CD14-positive monocyte (primary cell): ENCODE measurements at regions not wholly inside any gene's neighbourhood (a gene's known extent, or its start where the extent isn't known, plus 50 kb on each side); places are given as distances from the start of the nearest gene placed in this dataset.

Experiments
- DNase-seq, 3 donors: peaks; one replicate each; pipeline ENCODE4 v3.0.0-alpha.2; 2011 to 2022
- H2AFZ ChIP-seq: 2 replicates; pipeline ENCODE4 v1.6.0; 2012; ENCODE audit warnings: mild to moderate bottlenecking, low read depth, low read length, inconsistent platforms; ENCODE audit not compliant: insufficient read depth, poor library complexity, severe bottlenecking
- H3K27ac ChIP-seq, 2 donors: 1 replicate in 1 of 2; 2 replicates in 1 of 2; pipeline ENCODE4 v1.5.1; 2012 to 2013; ENCODE audit warnings: low read length in 2 of 2, control low read depth in 1 of 2, inconsistent platforms in 1 of 2, low read depth in 1 of 2, mild to moderate bottlenecking in 1 of 2
- H3K27me3 ChIP-seq, 2 donors: one replicate each; pipeline versions ENCODE4 v1.6.0 to v1.6.1; 2011 to 2013; ENCODE audit warnings: low read length in 2 of 2; ENCODE audit not compliant: control insufficient read depth in 2 of 2, insufficient read depth in 2 of 2
- H3K36me3 ChIP-seq, 2 donors: replicated peaks in 1 of 2; 1 replicate in 1 of 2; 2 replicates in 1 of 2; pipeline versions ENCODE4 v1.5.1 to v1.6.1; 2012 to 2013; ENCODE audit warnings: low read length in 2 of 2, control low read depth in 1 of 2, inconsistent platforms in 1 of 2, mild to moderate bottlenecking in 1 of 2; ENCODE audit not compliant: insufficient read depth in 2 of 2, control insufficient read depth in 1 of 2
- H3K4me1 ChIP-seq, 2 donors: 1 replicate in 1 of 2; 2 replicates in 1 of 2; pipeline versions ENCODE4 v1.5.1 to v1.6.1; 2012 to 2013; ENCODE audit warnings: low read length in 2 of 2, control low read depth in 1 of 2, inconsistent platforms in 1 of 2, mild to moderate bottlenecking in 1 of 2, moderate library complexity in 1 of 2; ENCODE audit not compliant: insufficient read depth in 2 of 2, control insufficient read depth in 1 of 2
- H3K4me2 ChIP-seq: replicated peaks from 2 replicates; pipeline ENCODE3; 2012; ENCODE audit warnings: low read length, moderate library complexity, mild to moderate bottlenecking; ENCODE audit not compliant: poor library complexity, severe bottlenecking; ENCODE audit errors: extremely low read depth
- H3K4me3 ChIP-seq, 3 experiments: fragments of 200-600 bp in 1 of 3; sonication (generic) in 1 of 3; replicated peaks in 1 of 3; 1 replicate in 2 of 3; 2 replicates in 1 of 3; pipeline ENCODE4 v1.5.1; 2011 to 2013; ENCODE audit warnings: low read length in 3 of 3, mild to moderate bottlenecking in 3 of 3, control low read depth in 2 of 3, low read depth in 2 of 3, inconsistent platforms in 1 of 3, moderate library complexity in 1 of 3
- H3K79me2 ChIP-seq: 2 replicates; pipeline ENCODE4 v1.6.0; 2012; ENCODE audit warnings: mild to moderate bottlenecking, control low read depth, inconsistent platforms, low read length, moderate library complexity; ENCODE audit not compliant: insufficient read depth
- H3K9ac ChIP-seq: 2 replicates; pipeline ENCODE4 v1.6.0; 2017; ENCODE audit warnings: low read length, mild to moderate bottlenecking; ENCODE audit not compliant: insufficient read depth, poor library complexity, severe bottlenecking
- H3K9me3 ChIP-seq, 2 donors: replicated peaks in 1 of 2; 1 replicate in 1 of 2; 2 replicates in 1 of 2; pipeline versions ENCODE4 v1.5.1 to v1.6.1; 2012 to 2013; ENCODE audit warnings: low read length in 2 of 2, control low read depth in 1 of 2; ENCODE audit not compliant: control insufficient read depth in 1 of 2, insufficient read depth in 1 of 2
- H4K20me1 ChIP-seq: 2 replicates; pipeline ENCODE4 v1.6.0; 2012; ENCODE audit warnings: mild to moderate bottlenecking, low read length, control low read depth, moderate library complexity; ENCODE audit not compliant: insufficient read depth
- H3K27ac Mint-ChIP-seq, 7 donors: one replicate each; pipeline ENCODE4 v1.8.0; 2020; ENCODE audit warnings: mild to moderate bottlenecking in 7 of 7, mixed read lengths in 7 of 7, moderate library complexity in 6 of 7, inconsistent platforms in 2 of 7
- H3K27me3 Mint-ChIP-seq, 3 donors: one replicate each; pipeline ENCODE4 v1.8.0; 2021 to 2022; ENCODE audit warnings: low read depth in 3 of 3, mild to moderate bottlenecking in 3 of 3, mixed read lengths in 3 of 3, moderate library complexity in 3 of 3, inconsistent platforms in 1 of 3
- H3K36me3 Mint-ChIP-seq, 2 donors: one replicate each; pipeline ENCODE4 v1.8.0; 2020; ENCODE audit warnings: mixed read lengths in 2 of 2, inconsistent platforms in 1 of 2, mild to moderate bottlenecking in 1 of 2
- H3K4me1 Mint-ChIP-seq: one replicate; pipeline ENCODE4 v1.8.0; 2020; ENCODE audit warnings: mild to moderate bottlenecking, mixed read lengths
- H3K4me3 Mint-ChIP-seq, 2 donors: one replicate each; pipeline ENCODE4 v1.8.0; 2020; ENCODE audit warnings: mild to moderate bottlenecking in 2 of 2, mixed read lengths in 2 of 2, moderate library complexity in 1 of 2
- H3K9me3 Mint-ChIP-seq, 7 donors: one replicate each; pipeline ENCODE4 v1.8.0; 2020 to 2022; ENCODE audit warnings: mixed read lengths in 7 of 7, mild to moderate bottlenecking in 6 of 7, moderate library complexity in 6 of 7, inconsistent platforms in 2 of 7
- WGBS: methylation state at CpG from one replicate; pipeline ENCODE4 v1.1.5; 2013; ENCODE audit warnings: missing lambda C conversion rate; ENCODE audit not compliant: insufficient coverage; 5-methylcytosine and 5-hydroxymethylcytosine counted together
- intact Hi-C, 2 donors: fragments of 100-400 bp; cut with micrococcal nuclease; formaldehyde crosslinking; loops; one replicate each; pipeline versions ENCODE4 v1.15.0 to v1.15.1; 2023
- TF ChIP-seq, protein P1 (sequence below): fragments of 200-600 bp; IDR thresholded peaks from one replicate; pipeline ENCODE4 v1.8.0; 2022; ENCODE audit warnings: antibody characterized with exemption, mild to moderate bottlenecking

DNA sequence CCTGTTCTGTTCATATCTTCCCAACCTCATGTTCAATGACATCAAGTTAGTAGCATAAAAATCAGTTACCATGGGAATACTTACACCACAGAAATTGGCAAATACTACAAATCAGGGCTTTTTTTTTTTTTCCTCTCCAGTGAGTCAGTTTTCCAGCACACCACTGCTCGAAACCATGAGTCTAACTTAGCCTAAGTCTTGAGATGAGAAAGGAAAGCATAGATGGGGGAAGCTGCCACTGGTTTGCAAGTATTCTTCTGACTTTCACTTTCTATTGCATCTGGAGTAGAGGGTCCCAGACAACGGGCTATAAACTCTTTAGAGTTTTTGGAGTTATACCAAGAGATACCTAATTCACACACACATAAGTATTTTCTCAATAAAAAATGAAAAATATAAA is 416.1 kb upstream of the LMCD1 start:
- Histone ChIP-seq H3K27me3 (no peaks in the 10 kb centered on the region), H3K27ac (no peak overlapping the region), H3K4me3 (no peak overlapping the region), H3K4me1 (no peaks in the 10 kb centered on the region), H4K20me1 (no peaks in the 10 kb centered on the region), H3K9me3 (no peaks in the 10 kb centered on the region), H3K36me3 (no peaks in the 10 kb centered on the region), H2AFZ (no peak overlapping the region), H3K79me2 (no peaks in the 10 kb centered on the region), H3K4me2 (no peak overlapping the region), H3K9ac (no peak overlapping the region)
- intact Hi-C loops, result no loop called here
- WGBS, result no CpG with 5 or more reads among the region's 2 CpGs
- no peak for DNase-seq
- Mint-ChIP-seq H3K4me3 (no peak overlapping the region), H3K9me3 (peaks cover 0 to 9% (median 2%) of the 10 kb centered on the region in 7 donors), H3K4me1 (no peaks in the 10 kb centered on the region), H3K27ac (no peak overlapping the region), H3K36me3 (no peaks in the 10 kb centered on the region), H3K27me3 (peaks cover 0 to 1% (median 0%) of the 10 kb centered on the region in 3 donors)
- TF ChIP-seq, protein P1, sequence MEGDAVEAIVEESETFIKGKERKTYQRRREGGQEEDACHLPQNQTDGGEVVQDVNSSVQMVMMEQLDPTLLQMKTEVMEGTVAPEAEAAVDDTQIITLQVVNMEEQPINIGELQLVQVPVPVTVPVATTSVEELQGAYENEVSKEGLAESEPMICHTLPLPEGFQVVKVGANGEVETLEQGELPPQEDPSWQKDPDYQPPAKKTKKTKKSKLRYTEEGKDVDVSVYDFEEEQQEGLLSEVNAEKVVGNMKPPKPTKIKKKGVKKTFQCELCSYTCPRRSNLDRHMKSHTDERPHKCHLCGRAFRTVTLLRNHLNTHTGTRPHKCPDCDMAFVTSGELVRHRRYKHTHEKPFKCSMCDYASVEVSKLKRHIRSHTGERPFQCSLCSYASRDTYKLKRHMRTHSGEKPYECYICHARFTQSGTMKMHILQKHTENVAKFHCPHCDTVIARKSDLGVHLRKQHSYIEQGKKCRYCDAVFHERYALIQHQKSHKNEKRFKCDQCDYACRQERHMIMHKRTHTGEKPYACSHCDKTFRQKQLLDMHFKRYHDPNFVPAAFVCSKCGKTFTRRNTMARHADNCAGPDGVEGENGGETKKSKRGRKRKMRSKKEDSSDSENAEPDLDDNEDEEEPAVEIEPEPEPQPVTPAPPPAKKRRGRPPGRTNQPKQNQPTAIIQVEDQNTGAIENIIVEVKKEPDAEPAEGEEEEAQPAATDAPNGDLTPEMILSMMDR, result no peak

DNA sequence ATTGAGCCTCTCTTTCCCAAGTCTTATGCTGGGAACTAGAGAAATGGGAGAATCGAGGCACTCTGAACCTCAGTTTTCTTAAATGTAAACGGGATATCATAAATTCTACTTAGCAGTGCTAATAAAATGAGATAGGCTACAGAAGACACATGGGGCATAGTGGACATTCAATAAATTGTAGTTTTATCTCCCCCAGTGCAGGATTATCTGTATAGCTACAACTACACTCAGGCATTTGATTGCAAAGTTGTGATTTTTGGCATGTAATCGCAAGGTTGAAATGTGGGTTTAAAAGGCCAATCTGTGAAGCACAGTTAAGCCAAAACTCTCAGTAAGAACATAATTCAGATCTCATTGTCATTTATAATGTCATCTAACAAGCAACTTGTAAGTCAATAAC is 413.7 kb upstream of the LMCD1 start:
- H3K4me3 ChIP-seq, result no peak overlapping the region
- no peak overlapping the region for H3K4me3 Mint-ChIP-seq
- H2AFZ ChIP-seq, result no peak overlapping the region
- H3K27ac Mint-ChIP-seq, result no peak overlapping the region
- no peaks in the 10 kb centered on the region for H3K27me3 ChIP-seq
- no peaks in the 10 kb centered on the region for H3K9me3 ChIP-seq
- H3K27me3 Mint-ChIP-seq, result peaks cover 0 to 1% (median 0%) of the 10 kb centered on the region in 3 donors
- no peak for DNase-seq
- H3K9me3 Mint-ChIP-seq, result peaks cover 0 to 9% (median 2%) of the 10 kb centered on the region in 7 donors
- H3K79me2 ChIP-seq, result no peaks in the 10 kb centered on the region
- H3K36me3 ChIP-seq, result no peaks in the 10 kb centered on the region
- TF ChIP-seq, protein P1, result no peak
- H3K27ac ChIP-seq, result no peak overlapping the region
- WGBS, result no CpG with 5 or more reads among the region's 3 CpGs
- no peaks in the 10 kb centered on the region for H3K4me1 Mint-ChIP-seq
- no peaks in the 10 kb centered on the region for H4K20me1 ChIP-seq
- no peaks in the 10 kb centered on the region for H3K36me3 Mint-ChIP-seq
- H3K4me1 ChIP-seq, result no peaks in the 10 kb centered on the region
- no peak overlapping the region for H3K4me2 ChIP-seq
- intact Hi-C loops, result no loop called here
- H3K9ac ChIP-seq, result no peak overlapping the region
